Lower lobe of right lung (tissue), 2 donors: ENCODE measurements at regions not wholly inside any gene's neighbourhood (a gene's known extent, or its start where the extent isn't known, plus 50 kb on each side); places are given as distances from the start of the nearest gene placed in this dataset.
"Not testable (repeated sequence)": the region's sequence is repeated elsewhere in the genome, so short reads cannot be mapped to it uniquely, and the experiment has no call there.

Experiments used
- ATAC-seq, 2 donors: fragments of 200-7000 bp; cut with Tn5 transposase; one replicate each; pipeline ENCODE4 v1.9.1; 2020 to 2022; ENCODE audit warnings: mild to moderate bottlenecking in 2 of 2, moderate library complexity in 2 of 2
- DNase-seq: peaks from one replicate; pipeline ENCODE4 v3.0.0-alpha.2; 2020
- H3K27ac ChIP-seq: fragments of 200-600 bp; one replicate; pipeline ENCODE4 v1.8.0; 2022
- H3K27me3 ChIP-seq: fragments of 200-600 bp; one replicate; pipeline ENCODE4 v1.8.0; 2022; ENCODE audit warnings: low read depth
- H3K36me3 ChIP-seq: fragments of 200-600 bp; one replicate; pipeline ENCODE4 v1.8.0; 2022; ENCODE audit warnings: mild to moderate bottlenecking
- H3K4me1 ChIP-seq: fragments of 200-600 bp; one replicate; pipeline ENCODE4 v1.8.0; 2022
- H3K4me3 ChIP-seq: fragments of 200-600 bp; one replicate; pipeline ENCODE4 v1.8.0; 2022; ENCODE audit warnings: mild to moderate bottlenecking
- H3K9me3 ChIP-seq: fragments of 200-600 bp; one replicate; pipeline ENCODE4 v1.8.0; 2022
- intact Hi-C: fragments of 100-400 bp; cut with DNase I; formaldehyde crosslinking; loops from one replicate; pipeline ENCODE4 v1.11.0; 2022
- TF ChIP-seq, protein P1 (sequence below): fragments of 200-600 bp; IDR thresholded peaks from one replicate; pipeline ENCODE4 v1.8.0; 2022; ENCODE audit warnings: antibody characterized with exemption, mild to moderate bottlenecking
- donor health status: DM: no; HTN: yes; CAD: no; lungs with severe emphysema.

DNA sequence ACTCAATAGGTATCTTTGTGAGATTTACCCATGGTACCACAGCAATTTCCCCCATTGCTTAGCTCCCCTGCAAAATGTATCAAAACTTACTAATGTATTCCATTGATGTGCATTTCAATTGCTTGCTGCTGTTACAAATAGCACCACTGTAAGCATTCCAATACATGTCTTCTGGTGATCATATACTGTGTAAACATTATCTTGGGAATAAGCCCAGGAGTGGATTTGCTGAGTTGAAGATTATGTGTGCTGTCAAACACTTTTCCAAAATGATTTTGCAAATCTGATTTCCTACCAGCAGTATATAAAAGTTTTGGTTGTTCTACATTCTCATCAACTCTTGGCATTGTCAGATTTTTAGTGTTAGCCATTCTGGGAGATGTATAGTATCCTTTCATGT, 141.0 kb upstream of the KCTD3 start:
- Histone ChIP-seq H3K36me3 (no peaks in the 10 kb centered on the region), H3K27ac (no peak overlapping the region), H3K9me3 (no peaks in the 10 kb centered on the region), H3K4me3 (no peak overlapping the region), H3K27me3 (no peaks in the 10 kb centered on the region), H3K4me1 (no peaks in the 10 kb centered on the region)
- TF ChIP-seq, protein P1, sequence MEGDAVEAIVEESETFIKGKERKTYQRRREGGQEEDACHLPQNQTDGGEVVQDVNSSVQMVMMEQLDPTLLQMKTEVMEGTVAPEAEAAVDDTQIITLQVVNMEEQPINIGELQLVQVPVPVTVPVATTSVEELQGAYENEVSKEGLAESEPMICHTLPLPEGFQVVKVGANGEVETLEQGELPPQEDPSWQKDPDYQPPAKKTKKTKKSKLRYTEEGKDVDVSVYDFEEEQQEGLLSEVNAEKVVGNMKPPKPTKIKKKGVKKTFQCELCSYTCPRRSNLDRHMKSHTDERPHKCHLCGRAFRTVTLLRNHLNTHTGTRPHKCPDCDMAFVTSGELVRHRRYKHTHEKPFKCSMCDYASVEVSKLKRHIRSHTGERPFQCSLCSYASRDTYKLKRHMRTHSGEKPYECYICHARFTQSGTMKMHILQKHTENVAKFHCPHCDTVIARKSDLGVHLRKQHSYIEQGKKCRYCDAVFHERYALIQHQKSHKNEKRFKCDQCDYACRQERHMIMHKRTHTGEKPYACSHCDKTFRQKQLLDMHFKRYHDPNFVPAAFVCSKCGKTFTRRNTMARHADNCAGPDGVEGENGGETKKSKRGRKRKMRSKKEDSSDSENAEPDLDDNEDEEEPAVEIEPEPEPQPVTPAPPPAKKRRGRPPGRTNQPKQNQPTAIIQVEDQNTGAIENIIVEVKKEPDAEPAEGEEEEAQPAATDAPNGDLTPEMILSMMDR, result no peak
- DNase-seq (no peak), ATAC-seq (no peak)
- intact Hi-C loops, result no loop called here

DNA sequence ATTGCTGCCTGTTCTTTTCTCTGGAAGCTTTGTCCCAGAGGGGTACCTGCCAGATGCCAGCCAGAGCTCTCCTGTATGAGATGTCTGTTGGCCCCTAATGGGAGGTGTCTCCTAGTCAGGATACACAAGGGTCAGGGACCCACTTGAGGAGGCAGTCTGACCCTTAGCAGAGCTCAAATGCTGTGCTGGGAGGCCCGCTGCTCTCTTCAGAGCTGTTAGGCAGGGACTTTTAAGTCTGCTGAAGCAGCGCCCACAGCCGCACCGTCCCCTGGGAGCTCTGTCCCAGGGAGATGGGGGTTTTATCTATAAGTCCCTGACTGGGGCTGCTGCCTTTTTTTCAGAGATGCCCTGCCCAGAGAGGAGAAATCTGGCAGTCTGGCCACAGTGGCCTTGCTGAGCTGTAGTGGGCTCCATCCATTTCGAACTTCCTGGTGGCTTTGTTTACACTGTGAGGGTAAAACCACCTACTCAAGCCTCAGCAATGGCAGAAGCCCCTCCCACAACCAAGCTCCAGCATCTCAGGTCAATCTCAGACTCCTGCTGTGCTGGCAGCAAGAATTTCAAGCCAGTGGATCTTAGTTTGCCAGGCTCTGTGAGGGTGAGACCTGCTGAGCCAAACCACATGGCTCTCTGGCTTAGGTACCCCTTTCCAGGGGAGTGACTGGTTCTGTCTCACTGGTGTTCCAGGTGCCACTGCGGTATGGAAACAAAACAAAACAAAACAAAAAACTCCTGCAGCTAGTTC, 134.4 kb upstream of the KCTD3 start:
- H3K27ac ChIP-seq, H3K4me1 ChIP-seq, H3K27me3 ChIP-seq, H3K36me3 ChIP-seq, ATAC-seq, H3K4me3 ChIP-seq, DNase-seq, H3K9me3 ChIP-seq, intact Hi-C loops: not testable (repeated sequence)

DNA sequence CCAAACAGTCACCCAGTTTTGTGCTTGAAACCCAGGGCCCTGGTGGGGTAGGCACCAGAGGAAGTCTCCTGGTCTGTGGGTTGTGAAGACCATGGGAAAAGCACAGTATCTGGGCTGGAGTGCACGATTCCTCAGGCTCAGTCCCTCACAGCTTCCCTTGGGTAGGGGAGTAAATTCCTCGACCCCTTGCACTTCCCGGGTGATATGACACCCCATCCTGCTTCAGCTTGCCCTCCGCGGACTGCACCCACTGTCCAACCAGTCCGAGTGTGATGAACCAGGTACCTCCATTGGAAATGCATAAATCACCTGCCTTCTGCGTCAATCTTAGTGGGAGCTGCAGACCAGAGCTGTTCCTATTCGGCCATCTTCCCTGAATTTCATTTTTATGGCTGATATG, 133.9 kb upstream of the KCTD3 start:
- Histone ChIP-seq H3K27me3 (no peaks in the 10 kb centered on the region), H3K9me3 (peaks cover 4% of the 10 kb centered on the region), H3K27ac (no peak overlapping the region), H3K36me3 (no peaks in the 10 kb centered on the region), H3K4me3 (no peak overlapping the region), H3K4me1 (no peaks in the 10 kb centered on the region)
- TF ChIP-seq, protein P1, result no peak
- DNase-seq, result no peak
- intact Hi-C loops, result no loop called here
- ATAC-seq, result no peak

DNA sequence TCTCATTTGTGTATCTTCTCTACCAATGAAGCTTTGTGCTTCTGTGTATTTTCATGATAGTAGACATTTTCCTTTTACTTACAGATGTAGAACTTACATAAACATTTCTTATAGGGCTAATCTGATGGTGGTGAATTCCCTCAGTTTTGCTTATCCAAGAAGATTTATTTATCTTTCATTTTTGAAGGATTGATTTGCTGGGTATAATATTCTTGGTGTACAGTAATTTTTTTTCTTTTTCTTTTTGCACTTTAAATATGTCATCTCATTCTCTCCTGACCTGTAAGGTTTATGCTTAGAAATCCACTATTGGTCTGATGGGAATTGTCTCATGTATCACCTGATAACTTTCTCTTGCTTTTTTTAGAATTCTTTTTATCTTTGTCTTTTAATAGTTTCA, 127.6 kb upstream of the KCTD3 start:
- H3K27me3 ChIP-seq, result no peaks in the 10 kb centered on the region
- H3K9me3 ChIP-seq, result peaks cover 19% of the 10 kb centered on the region
- DNase-seq (no peak), ATAC-seq (no peak)
- H3K36me3 ChIP-seq, result no peaks in the 10 kb centered on the region
- intact Hi-C loops, result no loop called here
- H3K4me1 ChIP-seq, result no peaks in the 10 kb centered on the region
- H3K4me3 ChIP-seq, result no peak overlapping the region
- TF ChIP-seq, protein P1, result no peak
- no peak overlapping the region for H3K27ac ChIP-seq

DNA sequence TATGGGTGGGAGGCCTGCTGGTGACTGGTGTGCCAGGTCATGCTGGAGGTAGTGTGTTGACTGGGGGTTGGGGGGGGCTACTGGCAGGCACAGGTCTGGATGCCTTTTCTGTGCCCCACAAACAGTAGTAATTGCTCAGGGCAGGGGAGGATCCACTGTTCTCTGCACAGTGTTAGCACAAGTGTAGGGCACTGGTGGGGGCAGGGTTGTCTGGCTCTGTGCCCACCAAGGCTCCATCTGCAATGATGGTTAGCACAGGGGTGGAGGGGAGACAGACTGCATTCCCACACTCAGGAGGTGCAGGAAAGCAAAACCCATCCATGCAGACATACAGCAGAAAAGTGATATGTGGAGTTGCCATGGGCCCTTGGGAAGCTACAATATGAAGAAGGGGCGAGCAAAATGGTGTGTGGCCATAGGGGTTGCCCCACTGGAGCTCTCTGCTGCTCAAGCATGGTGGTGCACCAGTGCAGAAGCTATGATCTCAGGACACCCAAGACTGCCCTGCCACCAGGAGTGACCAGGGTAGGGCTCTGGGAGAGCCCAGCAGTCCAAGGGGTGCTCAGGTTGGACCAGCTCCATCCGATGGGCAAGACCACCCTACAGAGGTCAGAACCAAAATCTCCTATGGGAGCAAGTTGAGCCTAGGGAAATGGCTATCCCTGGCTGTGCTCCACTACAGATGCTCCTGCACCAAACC, 122.2 kb upstream of the KCTD3 start:
- ATAC-seq (peak in 1 of 2 donors; percentile 25), DNase-seq (no peak)
- H3K4me1 ChIP-seq, result no peaks in the 10 kb centered on the region
- intact Hi-C loops, result no loop called here
- no peak overlapping the region for H3K4me3 ChIP-seq
- no peaks in the 10 kb centered on the region for H3K36me3 ChIP-seq
- TF ChIP-seq, protein P1, result no peak
- no peaks in the 10 kb centered on the region for H3K27me3 ChIP-seq
- H3K27ac ChIP-seq, result no peak overlapping the region
- peaks cover 8% of the 10 kb centered on the region for H3K9me3 ChIP-seq

DNA sequence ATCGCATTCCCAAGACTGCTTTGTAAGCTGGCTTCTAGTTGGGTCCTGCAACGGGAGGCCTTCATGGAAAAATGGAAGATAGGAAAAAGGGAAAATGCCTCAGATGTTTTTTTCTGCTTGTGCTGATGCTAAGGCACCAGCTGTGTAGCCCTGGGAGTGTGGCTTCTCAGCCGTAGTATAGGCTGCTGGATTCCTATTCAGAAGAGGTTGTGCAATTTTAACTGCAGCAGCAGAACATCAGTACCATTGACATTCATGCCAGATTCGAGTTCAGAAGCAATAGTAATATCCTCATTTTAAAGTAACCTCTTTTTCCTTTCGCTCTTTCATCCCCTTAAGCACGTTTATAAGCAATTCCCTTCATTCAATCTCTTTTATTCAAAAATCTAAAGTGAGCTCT, 119.1 kb upstream of the KCTD3 start:
- DNase-seq, ATAC-seq, H3K27ac ChIP-seq, H3K36me3 ChIP-seq, H3K27me3 ChIP-seq, intact Hi-C loops, H3K4me1 ChIP-seq, H3K4me3 ChIP-seq, H3K9me3 ChIP-seq: not testable (repeated sequence)

DNA sequence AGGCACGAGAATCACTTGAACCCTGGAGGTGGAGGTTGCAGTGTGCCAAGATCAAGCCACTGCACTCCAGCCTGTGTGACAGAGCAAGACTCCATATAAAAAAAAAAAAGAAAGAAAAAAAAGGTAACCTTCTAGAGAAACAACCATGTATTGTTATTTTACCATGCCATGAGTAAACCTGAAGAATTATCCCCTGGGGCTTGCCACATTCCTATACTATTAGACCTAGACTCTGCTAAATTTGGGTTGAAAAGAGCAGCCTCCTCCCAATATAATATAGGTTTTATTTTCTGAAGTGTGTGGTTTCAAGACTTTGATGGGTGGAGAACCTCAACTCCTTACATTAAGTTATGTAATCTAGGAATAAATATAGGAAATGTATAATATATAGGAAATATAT, 118.0 kb upstream of the KCTD3 start:
- H3K36me3 ChIP-seq, H3K27ac ChIP-seq, ATAC-seq, H3K4me1 ChIP-seq, H3K27me3 ChIP-seq, intact Hi-C loops, H3K4me3 ChIP-seq, DNase-seq, H3K9me3 ChIP-seq: not testable (repeated sequence)
